Stimulated activated CD8-positive, alpha-beta memory T cell treated with anti-CD3 and anti-CD28 coated beads, Interleukin-7, amount 100 ng/mL, for 48 hours (primary cell): ENCODE measurements at regions not wholly inside any gene's neighbourhood (a gene's known extent, or its start where the extent isn't known, plus 50 kb on each side); places are given as distances from the start of the nearest gene placed in this dataset.
"Not testable (repeated sequence)": the region's sequence is repeated elsewhere in the genome, so short reads cannot be mapped to it uniquely, and the experiment has no call there.

ENCODE experiments used
- DNase-seq, 2 donors: peaks; one replicate each; pipeline ENCODE4 v3.0.0-alpha.2; 2020; ENCODE audit warnings: low read depth in 1 of 2; ENCODE audit errors: extremely low read depth in 1 of 2

DNA sequence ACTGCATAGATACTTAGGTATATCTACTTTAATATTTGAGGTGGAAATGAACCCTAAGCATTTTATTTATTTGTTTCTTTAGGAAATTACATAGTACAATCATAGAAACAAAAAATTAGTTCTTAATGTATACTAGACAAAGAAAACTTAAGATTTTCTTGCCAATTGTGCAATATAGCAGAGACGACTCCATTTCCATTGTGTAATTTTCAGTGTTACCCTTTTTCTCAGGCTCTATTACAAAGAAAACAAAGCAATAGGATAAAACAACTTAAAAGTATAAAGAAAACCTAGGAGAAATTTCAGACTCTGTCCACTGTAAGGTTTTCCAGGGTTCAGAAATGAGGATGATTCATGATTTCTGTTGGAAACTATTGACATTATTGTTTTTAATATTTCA lies 89.0 kb upstream of the SERTAD2 start:
- DNase-seq = no peak

DNA sequence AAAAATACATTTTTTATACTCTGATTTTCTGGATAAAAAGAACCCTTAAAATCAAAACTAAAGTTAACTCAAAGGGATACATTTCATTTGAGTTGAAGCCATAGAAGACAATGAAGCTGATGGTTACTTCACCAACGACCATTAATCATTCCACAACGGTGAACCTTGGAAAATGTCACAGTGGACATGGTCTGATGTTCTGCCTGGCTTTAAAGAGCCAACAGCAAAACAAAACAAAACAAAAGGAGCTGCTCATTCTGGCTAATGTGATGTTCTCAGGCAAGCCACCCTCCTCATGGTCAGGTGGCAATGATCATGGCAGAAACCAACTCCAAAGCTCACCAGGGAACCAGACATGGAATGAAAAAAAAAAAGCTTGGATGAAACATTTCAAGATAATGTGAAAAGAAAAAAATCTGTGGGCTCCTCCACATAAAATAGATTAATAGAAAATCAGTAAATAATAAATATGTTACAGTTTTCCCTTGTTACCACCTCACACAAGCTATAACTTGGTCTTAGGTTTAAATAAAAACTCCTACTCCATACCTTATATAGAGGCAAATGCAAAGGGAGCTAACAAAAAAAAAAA lies 90.1 kb upstream of the SERTAD2 start:
- no peak for DNase-seq

DNA sequence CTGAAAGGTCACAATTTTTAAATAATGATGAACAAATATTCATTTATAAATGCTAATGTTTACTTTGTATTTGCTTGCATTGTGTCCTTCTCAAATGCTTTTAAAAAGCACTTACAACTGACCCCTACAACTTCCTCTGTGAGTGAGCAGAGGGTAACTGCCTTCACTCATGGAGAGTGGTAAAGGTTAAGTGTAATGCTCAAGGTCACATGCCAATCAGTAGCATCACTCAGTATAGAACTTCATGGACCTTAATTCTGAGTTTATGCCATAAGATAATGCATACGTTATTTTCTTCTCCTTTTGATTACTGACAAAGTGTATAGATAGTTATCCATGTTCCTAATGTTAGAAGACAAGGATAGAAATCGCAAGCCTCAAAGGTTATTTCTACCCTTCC lies 91.8 kb upstream of the SERTAD2 start:
- no peak for DNase-seq

DNA sequence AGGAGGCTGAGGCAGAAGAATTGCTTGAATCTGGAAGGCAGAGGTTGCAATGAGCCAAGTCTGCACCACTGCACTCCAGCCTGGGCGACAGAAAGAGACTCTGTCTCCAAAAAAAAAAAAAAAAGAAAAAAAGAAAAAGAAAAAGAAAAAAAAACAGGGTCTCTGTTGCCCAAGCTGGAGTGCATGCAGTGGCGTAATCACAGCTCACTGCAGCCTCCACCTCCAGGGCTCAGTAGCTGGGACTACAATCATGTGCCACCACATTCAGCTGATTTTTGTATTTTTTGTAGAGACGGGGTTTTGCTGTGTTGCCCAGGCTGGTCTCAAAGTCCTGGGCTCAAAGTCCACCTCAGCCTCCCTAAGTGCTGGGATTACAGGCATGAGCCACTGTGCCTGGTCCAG lies 94.0 kb upstream of the SERTAD2 start:
- not testable (repeated sequence) for DNase-seq

DNA sequence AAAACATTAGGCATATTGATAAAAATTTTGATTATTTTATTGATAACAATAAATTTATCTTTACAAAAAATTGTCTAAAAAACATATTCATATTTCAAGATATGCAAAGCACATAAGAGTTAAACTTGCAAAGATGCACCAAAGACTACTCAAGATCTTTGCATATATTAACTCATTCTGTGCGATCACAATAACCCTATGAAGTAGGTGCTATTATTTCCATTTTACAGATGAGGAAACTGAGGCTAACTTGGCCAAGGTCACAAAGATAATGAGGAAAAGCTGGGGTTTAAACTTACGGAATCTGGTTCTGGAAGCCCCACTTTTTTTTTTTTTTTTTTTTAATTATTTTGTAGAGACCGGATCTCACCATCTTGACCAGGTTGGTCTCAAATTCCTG lies 94.4 kb upstream of the SERTAD2 start:
- no peak for DNase-seq

DNA sequence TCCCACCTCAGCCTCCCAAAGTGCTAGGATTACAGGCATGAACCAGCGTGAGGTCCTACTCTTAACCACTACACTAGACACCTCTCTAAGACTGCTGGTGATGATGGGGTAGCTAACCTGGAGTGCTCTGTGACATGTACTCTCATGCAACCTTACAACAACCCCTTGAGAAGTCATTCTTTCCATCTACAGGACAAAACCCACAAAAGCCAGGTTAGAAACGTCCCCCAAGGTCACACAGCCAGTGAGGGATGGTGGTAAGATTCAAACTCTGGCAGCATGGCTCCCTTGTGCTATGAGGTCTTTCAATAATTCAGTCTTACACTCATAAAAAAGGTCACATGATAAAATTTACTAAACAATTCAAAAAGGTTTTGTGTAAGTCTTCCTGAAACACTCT lies 94.8 kb upstream of the SERTAD2 start:
- DNase-seq = no peak

DNA sequence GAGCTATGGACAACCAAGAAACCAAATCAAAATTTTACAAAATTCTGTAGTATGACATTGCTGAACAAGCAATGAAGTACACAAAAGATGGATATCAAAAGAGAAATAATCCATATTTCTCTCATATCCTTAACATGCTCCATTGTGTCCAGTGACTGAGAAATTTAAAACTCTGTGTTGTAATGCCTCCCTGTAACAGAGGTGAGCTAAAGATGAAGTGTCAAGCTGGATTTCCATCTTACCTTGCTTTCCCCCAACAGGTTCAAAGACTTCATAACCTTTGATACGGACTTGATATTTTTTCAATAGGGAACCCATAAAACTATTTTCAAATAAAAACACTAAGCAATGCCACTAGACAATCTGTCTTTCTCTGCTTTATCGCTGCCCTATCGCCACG lies 95.7 kb upstream of the SERTAD2 start:
- no peak for DNase-seq

DNA sequence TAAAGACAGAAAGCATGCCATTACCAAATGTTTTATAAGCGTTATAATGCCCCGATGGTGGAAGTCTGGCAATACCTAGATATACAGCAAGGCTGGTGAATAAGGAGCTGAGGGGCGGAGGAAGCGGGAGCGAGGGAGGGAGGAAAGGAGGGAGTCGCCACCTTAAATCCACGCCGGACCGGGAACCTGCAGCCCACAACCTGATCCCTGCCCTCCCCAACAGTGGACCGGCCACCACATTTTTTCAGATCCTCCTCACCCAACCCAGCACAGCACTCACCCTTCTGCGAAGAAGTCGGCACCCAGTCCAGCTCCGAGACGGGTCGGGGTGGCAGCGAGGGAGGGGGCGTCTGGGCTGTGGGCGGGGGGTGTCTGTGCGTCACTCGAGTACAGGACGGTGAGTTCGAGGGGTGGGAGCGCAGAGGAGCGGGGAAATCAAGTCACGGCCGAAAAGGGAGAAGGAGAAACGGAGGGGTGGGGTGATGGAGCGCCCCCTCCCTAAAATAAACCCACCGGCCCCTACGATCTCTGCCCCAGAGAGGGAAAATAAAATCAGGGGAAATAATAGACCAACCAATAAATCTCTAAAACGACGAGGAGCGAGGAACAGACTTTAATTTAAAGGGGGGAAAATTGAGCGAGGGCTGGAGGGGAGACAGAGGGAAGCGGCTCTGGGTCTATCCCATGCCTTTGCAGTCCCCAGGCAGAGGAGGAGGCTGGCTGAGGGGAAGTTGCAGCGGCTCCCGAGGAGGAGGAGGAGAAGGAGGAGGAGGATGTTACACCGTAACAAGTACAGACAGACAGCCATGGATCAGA lies 96.5 kb upstream of the SERTAD2 start:
- no peak for DNase-seq

DNA sequence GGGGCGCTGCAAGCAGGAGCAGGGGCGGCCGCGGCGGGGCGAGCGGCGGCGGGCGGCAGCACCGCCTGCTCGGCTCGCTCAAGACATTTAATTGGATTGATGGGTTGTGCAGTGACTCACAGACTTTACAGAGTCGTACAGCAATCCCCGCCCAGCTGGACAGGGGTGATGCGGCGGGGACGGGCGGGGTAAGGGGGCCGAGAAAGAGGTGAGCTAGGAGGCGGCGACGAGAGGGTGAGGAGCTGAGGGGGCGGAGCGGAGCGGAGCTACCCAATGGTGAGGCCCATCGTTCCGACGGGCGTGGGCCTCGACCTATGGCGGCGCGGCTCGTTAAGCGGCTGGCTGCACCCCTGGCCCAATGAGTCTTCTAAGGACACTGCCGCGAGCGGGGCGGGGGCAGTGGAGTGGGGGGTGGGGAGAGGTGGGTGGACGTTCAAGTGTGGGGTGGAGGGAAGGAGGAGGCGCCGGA lies 97.1 kb upstream of the SERTAD2 start:
- peak; percentile 97 to 98 for DNase-seq

DNA sequence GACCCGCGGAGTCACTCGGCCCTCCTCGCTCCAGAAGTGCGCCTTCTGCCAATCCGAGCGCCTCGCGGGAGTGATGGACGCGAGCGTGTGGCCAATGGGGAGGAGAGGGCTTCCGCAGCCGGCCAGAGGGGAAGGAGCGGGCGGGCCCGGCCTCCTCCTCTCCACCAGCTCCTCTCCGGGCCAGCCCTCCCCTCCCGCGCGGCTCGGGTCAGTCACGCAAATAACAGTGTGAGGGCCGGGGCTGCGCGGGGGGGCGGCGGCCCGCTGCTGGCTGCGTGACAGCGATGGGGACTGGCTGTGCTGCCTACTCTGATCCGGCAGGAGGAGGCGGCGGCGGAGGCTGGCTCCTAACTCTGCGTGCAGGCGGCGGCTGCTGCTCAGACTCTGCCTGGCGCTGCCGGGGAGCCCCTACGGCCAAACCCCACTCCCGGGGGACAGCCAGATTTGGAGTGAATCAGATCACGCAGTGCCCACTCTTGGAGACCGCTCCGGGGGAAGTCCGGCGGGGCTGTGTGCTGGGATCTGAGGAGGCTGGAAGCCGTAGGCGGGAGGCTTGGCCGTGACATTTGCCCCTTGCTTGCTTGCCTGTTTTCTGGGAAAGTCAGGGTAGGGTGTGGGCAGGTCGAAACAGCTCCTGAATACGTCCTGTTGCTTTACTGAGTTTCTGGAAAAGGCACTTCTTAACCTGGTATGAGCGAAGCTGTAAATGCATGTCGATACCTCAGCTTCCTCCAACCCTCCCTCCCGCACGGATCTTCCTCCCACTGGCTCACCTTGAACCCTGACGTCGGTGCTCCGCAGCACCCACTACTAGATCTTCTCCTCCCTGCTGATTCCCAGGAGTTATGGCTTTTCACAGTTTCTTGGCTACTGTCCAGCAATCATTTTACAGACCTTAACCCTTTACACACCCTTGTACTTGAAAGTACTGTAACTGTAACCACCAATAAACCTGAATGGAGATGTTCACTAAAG lies 97.9 kb upstream of the SERTAD2 start:
- no peak for DNase-seq

DNA sequence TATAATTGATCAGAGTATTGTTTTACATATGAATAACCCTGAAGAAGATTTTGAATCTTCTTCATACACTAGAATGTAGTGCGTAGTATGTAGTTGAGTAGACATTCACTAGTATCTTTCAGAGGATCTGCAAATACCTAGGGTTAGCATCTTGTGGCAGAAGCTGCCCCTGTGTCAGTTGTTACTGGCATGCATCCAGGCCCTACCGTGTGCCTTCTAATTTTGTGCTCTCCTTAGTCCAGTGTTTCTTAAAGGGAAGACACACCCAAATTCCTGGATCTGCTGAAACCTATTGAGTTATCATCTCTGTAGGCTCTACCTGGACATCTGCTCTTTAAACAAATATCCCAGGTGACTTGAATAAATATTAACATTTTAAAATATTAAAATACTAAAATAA lies 99.7 kb upstream of the SERTAD2 start:
- no peak for DNase-seq

DNA sequence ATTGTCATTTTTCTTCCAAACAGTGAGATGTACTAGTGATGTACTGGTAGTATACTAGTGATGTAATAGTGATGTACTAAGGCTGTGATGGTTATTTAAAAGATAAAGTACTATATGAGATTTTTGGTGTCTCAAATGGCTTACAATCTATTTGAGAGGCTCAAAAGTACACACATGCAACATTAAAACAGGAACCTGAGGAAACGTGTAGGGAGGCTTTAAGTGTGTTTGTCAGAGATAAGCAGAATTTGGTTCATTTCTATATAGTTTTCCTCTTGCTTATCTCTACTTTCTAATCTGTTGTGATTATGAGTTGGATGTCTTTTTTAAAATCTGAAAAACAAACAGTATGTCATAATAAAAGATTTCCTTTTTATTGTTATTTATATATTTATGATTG lies 100.9 kb upstream of the SERTAD2 start:
- DNase-seq = no peak

DNA sequence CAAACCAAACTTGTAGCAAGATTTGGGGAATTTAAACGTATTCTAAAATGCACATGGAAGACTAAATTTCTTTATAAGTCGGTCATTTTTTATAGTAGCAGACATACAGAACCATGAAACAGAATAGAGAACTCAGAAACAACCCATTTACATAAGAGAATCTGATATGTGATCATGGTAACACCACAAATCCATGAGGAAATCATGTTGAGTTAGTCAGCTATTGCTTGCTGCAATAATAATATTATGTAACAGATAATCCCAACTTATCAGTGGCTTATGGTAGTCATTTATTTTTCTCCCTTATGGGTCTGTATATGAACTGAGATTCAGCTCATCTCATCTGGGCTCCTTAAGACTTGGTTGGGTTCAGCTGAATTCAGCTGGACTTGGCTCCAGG lies 103.4 kb upstream of the SERTAD2 start:
- no peak for DNase-seq

DNA sequence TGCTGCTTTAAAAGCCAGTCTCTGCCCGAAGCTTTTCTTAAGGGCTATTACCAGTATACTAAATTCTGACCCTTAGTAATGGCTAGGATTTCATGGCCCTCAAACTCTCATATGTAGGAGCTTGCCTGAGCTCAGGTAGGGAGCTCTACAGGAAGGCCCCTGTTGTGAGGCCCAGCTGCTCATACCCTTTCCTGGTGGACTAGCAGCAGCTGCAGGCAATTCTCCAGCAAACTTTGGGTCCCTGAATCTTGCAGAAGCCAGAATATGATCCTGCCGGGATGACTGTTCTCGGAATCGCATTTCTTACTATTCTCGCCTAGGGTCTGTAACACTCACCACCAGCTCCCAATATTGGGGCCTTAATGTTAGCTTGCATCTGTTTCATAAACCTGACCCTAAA lies 106.4 kb upstream of the SERTAD2 start:
- no peak for DNase-seq

DNA sequence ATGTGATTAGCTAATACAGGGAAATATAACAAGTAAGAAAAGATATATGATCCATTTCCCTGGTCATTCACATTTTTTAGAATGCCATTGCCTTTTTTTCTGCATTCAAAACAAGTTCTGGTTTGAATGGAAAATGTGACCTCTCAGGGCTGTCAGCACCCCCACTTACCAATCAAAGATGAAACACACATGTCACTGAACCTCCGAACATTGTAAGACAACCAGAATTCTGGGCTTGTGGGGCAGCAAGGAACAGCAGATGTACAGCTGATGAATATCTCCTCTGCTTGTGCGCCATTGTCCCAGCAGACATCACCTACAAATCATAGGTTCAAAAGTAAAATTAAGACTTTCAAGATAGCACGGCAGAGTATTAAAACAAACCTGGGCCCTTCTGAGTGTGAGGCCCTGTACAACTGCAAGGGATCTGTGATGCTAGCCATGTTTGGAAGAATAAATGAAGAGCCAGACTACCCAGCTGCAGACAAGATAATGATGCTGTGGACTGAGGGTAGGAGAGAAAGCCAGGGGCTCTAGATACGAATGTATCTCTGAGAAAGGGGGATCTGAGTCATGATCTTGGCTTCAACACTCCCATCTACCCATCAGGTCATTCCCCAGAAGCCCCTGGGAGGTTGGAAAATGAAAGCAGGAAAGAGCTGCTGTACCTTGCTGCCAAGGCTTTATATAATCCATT lies 108.7 kb upstream of the SERTAD2 start:
- DNase-seq = no peak

DNA sequence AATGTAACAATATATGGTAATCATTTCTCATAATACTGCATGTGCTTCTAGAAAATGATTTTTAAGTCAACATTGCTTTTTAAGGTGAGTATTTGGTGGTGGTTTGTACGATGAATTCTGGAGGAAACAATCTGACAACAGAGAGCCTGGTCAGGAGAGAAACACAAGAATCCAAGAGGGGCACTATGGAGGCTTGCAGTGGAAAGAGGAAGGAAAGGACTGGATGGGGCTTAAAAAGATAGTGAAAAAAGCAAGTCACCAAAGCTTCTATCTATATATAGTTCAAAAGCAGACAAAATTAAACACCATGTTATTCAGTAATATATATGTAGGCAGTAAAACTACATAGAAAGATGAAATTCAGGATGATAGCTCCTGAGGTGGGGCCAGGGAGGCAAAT lies 109.4 kb upstream of the SERTAD2 start:
- DNase-seq = no peak

DNA sequence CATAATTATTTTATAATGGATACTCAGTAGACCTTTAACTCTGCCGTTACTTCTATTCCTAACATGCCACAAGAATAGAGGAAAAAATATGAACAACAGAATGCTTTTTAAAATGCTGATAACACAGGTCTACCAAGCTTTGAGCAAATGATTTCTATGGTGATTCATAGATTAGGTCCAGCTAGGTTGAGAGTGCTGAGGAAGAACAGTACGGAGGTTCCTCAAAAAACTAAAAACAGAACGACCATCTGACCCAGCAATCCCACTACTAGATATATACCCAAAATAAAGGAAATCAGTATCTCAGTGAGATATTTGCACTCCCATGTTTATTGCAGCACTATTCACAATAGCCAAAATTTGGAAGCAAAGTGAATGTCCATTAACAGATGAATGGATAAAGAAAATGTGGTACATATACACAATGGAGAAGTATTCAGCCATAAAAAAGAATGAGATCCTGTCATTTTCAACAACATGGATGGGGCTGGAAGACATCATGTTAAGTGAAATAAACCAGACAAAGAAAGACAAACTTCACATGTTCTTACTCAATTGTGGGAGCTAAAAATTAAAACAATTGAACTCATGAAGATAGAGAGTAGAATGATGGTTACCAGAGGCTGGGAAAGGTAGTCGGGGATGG lies 111.6 kb upstream of the SERTAD2 start:
- no peak for DNase-seq

DNA sequence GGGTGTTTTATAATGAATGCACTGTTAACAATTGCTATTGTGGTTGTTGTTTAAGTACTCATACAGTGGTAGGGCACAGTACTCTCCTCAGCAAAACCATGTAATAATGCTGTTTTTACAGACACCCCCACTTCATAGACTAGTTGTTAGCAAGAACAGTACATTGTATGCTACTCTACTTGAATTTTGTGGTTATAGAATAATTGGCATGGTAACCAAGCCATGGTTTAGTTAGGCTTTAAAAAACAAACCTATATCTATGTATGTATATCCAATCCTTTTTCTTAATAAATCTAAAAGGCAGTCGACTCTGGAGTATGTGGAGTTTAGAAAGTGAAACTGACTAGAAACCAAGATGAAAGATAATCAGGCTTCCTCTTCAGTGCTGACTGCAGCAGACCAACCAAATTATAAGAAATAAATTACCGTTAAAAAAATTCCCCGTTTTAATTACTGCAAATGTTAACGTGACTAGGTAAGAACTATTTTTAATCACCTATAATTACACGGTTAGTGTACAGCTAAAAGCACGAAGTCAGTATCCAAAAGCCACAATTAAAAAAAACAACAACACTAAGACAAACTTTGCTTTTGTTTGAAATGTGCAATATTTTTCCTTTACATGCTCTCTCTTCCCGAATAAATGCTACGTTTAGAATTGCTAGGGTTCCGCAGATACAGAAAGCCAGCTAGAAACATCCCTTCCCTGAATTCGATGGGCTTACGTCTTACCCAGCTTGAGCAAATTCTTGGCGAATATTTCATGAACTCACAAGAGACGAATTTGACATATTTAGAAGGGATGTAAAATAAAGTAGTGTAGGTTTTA lies 113.3 kb upstream of the SERTAD2 start:
- no peak for DNase-seq

DNA sequence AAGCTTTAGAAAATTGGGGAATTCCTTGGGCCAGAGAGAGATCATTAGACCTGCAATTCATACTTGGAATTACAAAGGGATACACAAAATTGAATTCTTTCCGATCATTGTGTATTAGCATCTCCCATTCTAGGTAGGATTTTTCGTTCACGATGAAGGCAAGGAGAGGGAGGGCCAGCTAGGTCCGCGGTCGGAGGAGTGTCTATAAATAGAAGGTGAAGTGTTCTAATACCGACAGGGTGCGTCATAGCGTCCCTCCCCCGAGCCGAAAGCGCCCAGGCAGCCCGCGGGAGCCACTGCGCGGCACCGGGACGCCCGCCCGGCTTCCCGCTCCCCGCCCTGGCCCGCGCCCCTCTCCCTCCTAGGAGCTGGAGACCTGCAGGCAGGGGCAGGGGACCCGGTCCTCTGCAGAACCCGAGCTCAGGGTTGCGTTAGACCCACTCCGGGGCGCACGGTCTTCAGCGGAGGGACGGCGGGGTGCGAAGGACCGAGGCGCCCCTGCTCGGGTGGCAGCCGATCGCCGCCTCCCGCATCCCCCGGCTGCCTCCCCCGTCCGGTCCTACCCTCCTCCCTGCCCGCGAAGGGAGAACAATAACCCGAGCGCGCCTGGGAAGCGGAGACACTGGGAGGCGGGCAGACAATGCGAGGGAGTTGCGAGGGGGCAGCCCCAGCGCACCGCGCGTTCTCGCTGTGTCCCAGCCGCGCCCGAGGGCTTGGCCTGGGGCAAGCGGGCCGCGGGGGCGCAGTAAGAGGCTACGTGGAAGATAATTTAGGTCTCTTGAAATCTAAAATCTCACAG lies 114.2 kb upstream of the SERTAD2 start:
- DNase-seq = peak; percentile 53 to 64
